GM23338 (cell line): ENCODE measurements at regions not wholly inside any gene's neighbourhood (a gene's known extent, or its start where the extent isn't known, plus 50 kb on each side); places are given as distances from the start of the nearest gene placed in this dataset.

Source experiments
- ATAC-seq: fragments of 200-7000 bp; cut with Tn5 transposase; 3 replicates; pipeline ENCODE4 v1.9.1; 2020
- DNase-seq: peaks from one replicate; pipeline ENCODE4 v3.0.0-alpha.2; 2015; ENCODE audit warnings: low spot score
- H2AFZ ChIP-seq: fragments of 200-600 bp; sonication (generic); 2 replicates; pipeline ENCODE4 v1.8.0; 2016; ENCODE audit warnings: antibody characterized with exemption, mild to moderate bottlenecking, moderate library complexity
- H3F3A ChIP-seq: fragments of 200-600 bp; sonication (generic); replicated peaks from 2 replicates; pipeline ENCODE4 v1.8.0; 2017; ENCODE audit warnings: antibody characterized with exemption, mixed run types, low read depth
- H3K27ac ChIP-seq: fragments of 200-600 bp; sonication (generic); 2 replicates; pipeline ENCODE4 v1.6.1; 2016; ENCODE audit warnings: low read depth
- H3K27me3 ChIP-seq: fragments of 200-600 bp; sonication (generic); 2 replicates; pipeline ENCODE4 v1.8.0; 2016; ENCODE audit warnings: mild to moderate bottlenecking, mixed run types, moderate library complexity; ENCODE audit not compliant: insufficient read depth
- H3K36me3 ChIP-seq: fragments of 200-600 bp; sonication (generic); 2 replicates; pipeline ENCODE4 v1.8.0; 2016; ENCODE audit warnings: mild to moderate bottlenecking; ENCODE audit not compliant: insufficient read depth
- H3K4me1 ChIP-seq: fragments of 200-600 bp; sonication (generic); 2 replicates; pipeline ENCODE4 v1.8.0; 2016; ENCODE audit warnings: mild to moderate bottlenecking, moderate library complexity; ENCODE audit not compliant: insufficient read depth
- H3K4me2 ChIP-seq: fragments of 200-600 bp; sonication (generic); 2 replicates; pipeline ENCODE4 v1.7.1; 2017; ENCODE audit warnings: mixed run types
- H3K4me3 ChIP-seq: fragments of 200-600 bp; sonication (generic); 2 replicates; pipeline ENCODE4 v1.6.1; 2016; ENCODE audit warnings: mixed run types
- H3K79me2 ChIP-seq: fragments of 200-600 bp; sonication (generic); replicated peaks from 2 replicates; pipeline ENCODE4 v1.8.0; 2017; ENCODE audit warnings: mild to moderate bottlenecking; ENCODE audit not compliant: insufficient read depth
- H3K9me2 ChIP-seq: fragments of 200-600 bp; sonication (generic); 2 replicates; pipeline ENCODE4 v1.8.0; 2017; ENCODE audit not compliant: insufficient read depth
- H4K20me1 ChIP-seq: fragments of 200-600 bp; sonication (generic); replicated peaks from 2 replicates; pipeline ENCODE4 v1.8.0; 2017; ENCODE audit warnings: mild to moderate bottlenecking; ENCODE audit not compliant: insufficient read depth
- H3K27ac Mint-ChIP-seq: 2 replicates; pipeline ENCODE4 v1.8.0; 2020; ENCODE audit warnings: inconsistent platforms, mild to moderate bottlenecking, moderate library complexity, mixed read lengths
- H3K27me3 Mint-ChIP-seq: 3 replicates; pipeline ENCODE4 v1.8.0; 2022; ENCODE audit warnings: low read depth, mild to moderate bottlenecking, moderate library complexity, mixed read lengths, inconsistent platforms; ENCODE audit not compliant: insufficient read depth, poor library complexity
- H3K36me3 Mint-ChIP-seq: 3 replicates; pipeline ENCODE4 v1.8.0; 2021; ENCODE audit warnings: low read depth, mild to moderate bottlenecking, inconsistent platforms, moderate library complexity, mixed read lengths
- H3K4me1 Mint-ChIP-seq: 3 replicates; pipeline ENCODE4 v1.8.0; 2020; ENCODE audit warnings: mild to moderate bottlenecking, inconsistent platforms, mixed read lengths
- H3K4me3 Mint-ChIP-seq: 3 replicates; pipeline ENCODE4 v1.8.0; 2021; ENCODE audit warnings: moderate library complexity, mild to moderate bottlenecking, inconsistent platforms, mixed read lengths
- H3K9me3 Mint-ChIP-seq: 3 replicates; pipeline ENCODE4 v1.8.0; 2020; ENCODE audit warnings: moderate library complexity, mild to moderate bottlenecking, inconsistent platforms, mixed read lengths
- CREB1 ChIP-seq: fragments of 250-450 bp; sonication (Bioruptor Pico); IDR thresholded peaks from 2 replicates; pipeline ENCODE4 v1.5.0; 2020; ENCODE audit warnings: low read depth, mild to moderate bottlenecking, moderate library complexity
- CTCF ChIP-seq, 2 experiments: fragments of 200-600 bp in 1 of 2; sonication (generic) in 1 of 2; conservative IDR thresholded peaks; 2 replicates each; pipeline versions ENCODE4 v1.5.1 to v1.6.1; 2016 to 2017; ENCODE audit warnings: antibody characterized with exemption in 2 of 2, low read depth in 2 of 2, mild to moderate bottlenecking in 2 of 2, moderate library complexity in 1 of 2
- ETS1 ChIP-seq: IDR thresholded peaks from 2 replicates; pipeline ENCODE4 v1.6.1; 2016; ENCODE audit warnings: antibody characterized with exemption
- EZH2 ChIP-seq: fragments of 200-600 bp; sonication (generic); IDR thresholded peaks from one replicate; pipeline ENCODE4 v1.8.0; 2017; ENCODE audit warnings: antibody characterized with exemption, mild to moderate bottlenecking, low read depth; ENCODE audit not compliant: unreplicated experiment
- EZH2phosphoT487 ChIP-seq: fragments of 200-600 bp; sonication (generic); IDR thresholded peaks from one replicate; pipeline ENCODE4 v1.8.1; 2018; ENCODE audit warnings: antibody characterized with exemption; ENCODE audit not compliant: unreplicated experiment
- JUNB ChIP-seq: IDR thresholded peaks from one replicate; pipeline ENCODE4 v1.6.1; 2016; ENCODE audit warnings: antibody characterized with exemption; ENCODE audit not compliant: unreplicated experiment
- NANOG ChIP-seq: IDR thresholded peaks from 2 replicates; pipeline ENCODE4 v1.6.1; 2016; ENCODE audit warnings: antibody characterized with exemption, borderline replicate concordance
- POLR2AphosphoS5 ChIP-seq: IDR thresholded peaks from 2 replicates; pipeline ENCODE4 v1.6.1; 2016; ENCODE audit warnings: antibody characterized with exemption, low read depth
- REST ChIP-seq: IDR thresholded peaks from one replicate; pipeline ENCODE4 v1.6.1; 2018; ENCODE audit warnings: antibody characterized with exemption; ENCODE audit not compliant: unreplicated experiment
- STAT1 ChIP-seq: IDR thresholded peaks from one replicate; pipeline ENCODE4 v1.6.1; 2016; ENCODE audit warnings: antibody characterized with exemption; ENCODE audit not compliant: unreplicated experiment
- ZNF114 ChIP-seq: fragments of 250-450 bp; sonication (Bioruptor Pico); IDR thresholded peaks from 2 replicates; pipeline ENCODE4 v1.5.0; 2020; ENCODE audit warnings: mild to moderate bottlenecking, moderate library complexity
- ZNF331 ChIP-seq: fragments of 250-450 bp; sonication (Bioruptor Pico); IDR thresholded peaks from 2 replicates; pipeline ENCODE4 v1.5.0; 2020; ENCODE audit warnings: low read depth, mild to moderate bottlenecking, moderate library complexity
- ZNF462 ChIP-seq: fragments of 250-450 bp; sonication (Bioruptor Pico); IDR thresholded peaks from 2 replicates; pipeline ENCODE4 v1.5.0; 2020; ENCODE audit warnings: mild to moderate bottlenecking, moderate library complexity

DNA sequence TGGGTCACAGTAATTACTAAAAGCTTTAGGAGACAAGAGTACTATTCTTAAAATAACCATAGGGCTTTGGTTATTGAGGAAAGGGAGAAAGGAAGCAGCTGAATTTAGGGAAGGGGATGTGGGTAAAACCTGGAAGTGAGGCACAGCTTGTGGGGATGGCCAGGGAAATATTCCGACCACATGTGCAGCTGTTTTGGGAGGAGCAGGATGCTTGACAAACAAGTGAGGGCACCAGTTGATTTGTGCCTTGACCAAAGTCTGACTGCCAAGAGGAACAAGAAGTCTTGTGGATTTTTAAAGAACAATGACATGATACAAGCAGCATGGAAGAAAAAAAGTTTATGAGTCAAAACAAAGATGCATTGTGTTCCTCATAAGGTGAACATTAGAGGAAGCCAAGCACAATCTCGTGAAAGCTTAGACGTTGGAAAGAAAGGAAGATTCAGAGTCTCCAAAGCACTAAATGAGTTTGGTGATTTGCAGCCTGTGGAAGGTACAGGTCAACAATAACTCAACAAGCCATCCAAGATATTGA is 108.5 kb upstream of the GPC6 start (continued):
- no peak for TF ChIP-seq CREB1 (CRISPR knock-in tag)

DNA sequence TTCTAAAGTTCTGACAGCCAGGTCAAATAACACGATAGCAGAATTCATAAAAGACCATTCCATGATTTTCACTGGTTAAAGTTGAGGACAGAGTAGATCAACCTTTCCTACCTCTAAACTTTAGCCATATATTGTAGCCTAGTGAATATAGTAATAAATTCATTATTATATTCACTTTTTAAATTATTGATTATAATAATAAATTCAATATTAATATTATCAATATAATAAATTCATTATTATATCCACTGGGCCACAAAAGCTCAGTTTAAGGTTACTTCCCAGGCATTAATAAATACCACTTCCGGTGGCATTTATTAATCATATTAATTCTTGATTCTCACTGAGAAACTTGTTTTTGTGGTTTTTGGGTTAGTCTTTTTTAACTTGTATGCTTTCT is 85.7 kb upstream of the GPC6 start:
- Mint-ChIP-seq H3K4me1 (peaks cover 13% of the 10 kb centered on the region), H3K9me3 (no peaks in the 10 kb centered on the region), H3K4me3 (no peak overlapping the region), H3K36me3 (no peaks in the 10 kb centered on the region), H3K27ac (no peak overlapping the region), H3K27me3 (no peaks in the 10 kb centered on the region)
- no peaks in the 10 kb centered on the region for H4K20me1 ChIP-seq
- H3K4me2 ChIP-seq, result no peak overlapping the region
- no peak overlapping the region for H3K4me3 ChIP-seq
- no peaks in the 10 kb centered on the region for H3K9me2 ChIP-seq
- DNase-seq, result no peak
- TF ChIP-seq EZH2, result no peak
- TF ChIP-seq STAT1, result no peak
- no peak for TF ChIP-seq CREB1 (CRISPR knock-in tag)
- TF ChIP-seq NANOG, result no peak
- no peak for TF ChIP-seq ZNF462 (CRISPR knock-in tag)
- TF ChIP-seq ETS1, result no peak
- no peak for TF ChIP-seq ZNF331
- TF ChIP-seq EZH2phosphoT487, result no peak
- TF ChIP-seq POLR2AphosphoS5, result no peak
- TF ChIP-seq CTCF (conservative IDR thresholded peaks at IDR 0.05; ENCODE audit: low read depth in 2 of 2), result no peak
- no peak for TF ChIP-seq ZNF114 (CRISPR knock-in tag)
- TF ChIP-seq REST, result no peak
- no peak for TF ChIP-seq JUNB
- no peak overlapping the region for H2AFZ ChIP-seq
- no peaks in the 10 kb centered on the region for H3K27me3 ChIP-seq
- no peaks in the 10 kb centered on the region for H3F3A ChIP-seq
- peaks cover 12% of the 10 kb centered on the region; the same call in 1 of the 2 replicates for H3K4me1 ChIP-seq
- no peak overlapping the region for H3K27ac ChIP-seq
- H3K79me2 ChIP-seq, result no peaks in the 10 kb centered on the region
- no peaks in the 10 kb centered on the region for H3K36me3 ChIP-seq
- no peak for ATAC-seq
